HEK293T (cell line): ENCODE measurements at regions not wholly inside any gene's neighbourhood (a gene's known extent, or its start where the extent isn't known, plus 50 kb on each side); places are given as distances from the start of the nearest gene placed in this dataset.

ENCODE experiments used
- ARNT ChIP-seq: fragments of 450-650 bp; IDR thresholded peaks from 2 replicates; pipeline ENCODE4 v1.6.1; 2017; ENCODE audit warnings: mild to moderate bottlenecking
- BHLHE40 ChIP-seq: fragments of 450-650 bp; IDR thresholded peaks from 2 replicates; pipeline ENCODE4 v1.6.1; 2016; ENCODE audit warnings: mild to moderate bottlenecking, moderate library complexity, borderline replicate concordance
- ELF4 ChIP-seq: fragments of 450-650 bp; IDR thresholded peaks from 2 replicates; pipeline ENCODE4 v1.6.1; 2017; ENCODE audit warnings: antibody characterized with exemption
- FOXA1 ChIP-seq: fragments of 450-650 bp; IDR thresholded peaks from 2 replicates; pipeline ENCODE4 v1.6.1; 2016; ENCODE audit warnings: mild to moderate bottlenecking
- FOXK2 ChIP-seq: fragments of 450-650 bp; IDR thresholded peaks from 2 replicates; pipeline ENCODE4 v1.6.1; 2016; ENCODE audit warnings: mild to moderate bottlenecking
- FOXM1 ChIP-seq: fragments of 450-650 bp; IDR thresholded peaks from 2 replicates; pipeline ENCODE4 v1.6.1; 2017; ENCODE audit warnings: mild to moderate bottlenecking, borderline replicate concordance
- L3MBTL2 ChIP-seq: fragments of 450-650 bp; conservative IDR thresholded peaks from 2 replicates; pipeline ENCODE4 v1.6.1; 2016; ENCODE audit warnings: mild to moderate bottlenecking
- SP1 ChIP-seq: fragments of 450-650 bp; IDR thresholded peaks from 2 replicates; pipeline ENCODE4 v1.6.1; 2017
- SUZ12 ChIP-seq: fragments of 450-650 bp; IDR thresholded peaks from 2 replicates; pipeline ENCODE4 v1.6.1; 2016; ENCODE audit warnings: mild to moderate bottlenecking
- TF ChIP-seq, protein P1 (sequence below): fragments of 450-650 bp; IDR thresholded peaks from 2 replicates; pipeline ENCODE4 v1.6.1; 2016

DNA sequence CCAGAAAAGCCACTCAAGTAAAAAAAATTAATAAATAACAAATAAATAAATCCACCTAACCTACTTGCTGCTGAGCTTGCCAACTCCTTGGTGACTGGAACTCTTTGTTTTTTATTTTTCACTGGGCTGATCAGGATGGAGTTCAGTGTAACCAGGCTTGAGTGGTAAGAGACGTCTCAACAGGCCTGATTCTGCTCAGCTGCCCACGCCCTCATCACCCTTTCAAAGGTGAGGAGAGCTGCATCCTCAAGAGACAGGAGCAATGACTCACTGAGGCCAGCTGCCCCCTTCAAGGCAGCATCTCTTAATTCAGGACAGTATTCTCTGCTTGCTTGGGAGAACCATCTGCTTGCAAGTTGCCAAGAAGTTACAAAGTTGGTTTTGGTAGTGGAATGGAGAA, 111.9 kb upstream of the CPM start:
- TF ChIP-seq FOXK2 (no peak), L3MBTL2 (no peak), BHLHE40 (no peak), ELF4 (no peak), SP1 (no peak), SUZ12 (no peak), FOXM1 (no peak), ARNT (no peak), FOXA1 (no peak)
- TF ChIP-seq, protein P1, sequence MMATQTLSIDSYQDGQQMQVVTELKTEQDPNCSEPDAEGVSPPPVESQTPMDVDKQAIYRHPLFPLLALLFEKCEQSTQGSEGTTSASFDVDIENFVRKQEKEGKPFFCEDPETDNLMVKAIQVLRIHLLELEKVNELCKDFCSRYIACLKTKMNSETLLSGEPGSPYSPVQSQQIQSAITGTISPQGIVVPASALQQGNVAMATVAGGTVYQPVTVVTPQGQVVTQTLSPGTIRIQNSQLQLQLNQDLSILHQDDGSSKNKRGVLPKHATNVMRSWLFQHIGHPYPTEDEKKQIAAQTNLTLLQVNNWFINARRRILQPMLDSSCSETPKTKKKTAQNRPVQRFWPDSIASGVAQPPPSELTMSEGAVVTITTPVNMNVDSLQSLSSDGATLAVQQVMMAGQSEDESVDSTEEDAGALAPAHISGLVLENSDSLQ, result no peak
